ACC112 (cell line): ENCODE measurements at regions not wholly inside any gene's neighbourhood (a gene's known extent, or its start where the extent isn't known, plus 50 kb on each side); places are given as distances from the start of the nearest gene placed in this dataset.

Experiments used
- H2AFZ ChIP-seq: fragments of 200-600 bp; sonication (generic); one replicate; pipeline ENCODE4 v1.6.0; 2017; ENCODE audit warnings: antibody characterized with exemption, low read length; ENCODE audit not compliant: unreplicated experiment
- H3K27ac ChIP-seq: fragments of 200-600 bp; sonication (generic); 2 replicates; pipeline ENCODE4 v1.5.1; 2014; ENCODE audit warnings: low read depth, mild to moderate bottlenecking, antibody characterized with exemption, low read length, moderate library complexity
- H3K27me3 ChIP-seq: fragments of 200-600 bp; sonication (generic); 2 replicates; pipeline ENCODE4 v1.6.1; 2014; ENCODE audit warnings: mild to moderate bottlenecking, antibody characterized with exemption, low read length, moderate library complexity, mixed read lengths; ENCODE audit not compliant: insufficient read depth
- H3K36me3 ChIP-seq: fragments of 200-600 bp; sonication (generic); 2 replicates; pipeline ENCODE4 v1.6.1; 2016; ENCODE audit warnings: mild to moderate bottlenecking, antibody characterized with exemption, low read length, moderate library complexity, mixed read lengths; ENCODE audit not compliant: insufficient read depth
- H3K4me1 ChIP-seq: fragments of 200-600 bp; sonication (generic); one replicate; pipeline ENCODE4 v1.6.1; 2016; ENCODE audit warnings: low read length, mixed read lengths; ENCODE audit not compliant: insufficient read depth, unreplicated experiment, control insufficient read depth
- H3K4me3 ChIP-seq: fragments of 200-600 bp; sonication (generic); 2 replicates; pipeline ENCODE4 v1.5.1; 2014; ENCODE audit warnings: mild to moderate bottlenecking, low read depth, low read length
- H3K79me2 ChIP-seq: fragments of 200-600 bp; sonication (generic); one replicate; pipeline ENCODE4 v1.6.0; 2016; ENCODE audit warnings: low read length; ENCODE audit not compliant: control insufficient read depth, unreplicated experiment, insufficient read depth

- peaks cover 6% of the 10 kb centered on the region; the same call in 1 of the 2 replicates for H3K36me3 ChIP-seq
- no peaks in the 10 kb centered on the region for H3K4me1 ChIP-seq
- H3K27me3 ChIP-seq = no peaks in the 10 kb centered on the region
- no peak overlapping the region for H3K4me3 ChIP-seq
- no peak overlapping the region for H2AFZ ChIP-seq
- H3K79me2 ChIP-seq = no peaks in the 10 kb centered on the region
- H3K27ac ChIP-seq = no peak overlapping the region
Measured at GRCh38 chr5:61263072-61263471, 69.0 kb upstream of the ZSWIM6 start.

- Histone ChIP-seq H2AFZ (no peak overlapping the region), H3K27me3 (no peaks in the 10 kb centered on the region), H3K4me3 (no peak overlapping the region), H3K4me1 (no peaks in the 10 kb centered on the region), H3K79me2 (no peaks in the 10 kb centered on the region), H3K36me3 (peaks cover under 1% of the 10 kb centered on the region; the same call in 1 of the 2 replicates), H3K27ac (no peak overlapping the region)
Measured at GRCh38 chr5:61263561-61264272, 68.3 kb upstream of the ZSWIM6 start.

DNA sequence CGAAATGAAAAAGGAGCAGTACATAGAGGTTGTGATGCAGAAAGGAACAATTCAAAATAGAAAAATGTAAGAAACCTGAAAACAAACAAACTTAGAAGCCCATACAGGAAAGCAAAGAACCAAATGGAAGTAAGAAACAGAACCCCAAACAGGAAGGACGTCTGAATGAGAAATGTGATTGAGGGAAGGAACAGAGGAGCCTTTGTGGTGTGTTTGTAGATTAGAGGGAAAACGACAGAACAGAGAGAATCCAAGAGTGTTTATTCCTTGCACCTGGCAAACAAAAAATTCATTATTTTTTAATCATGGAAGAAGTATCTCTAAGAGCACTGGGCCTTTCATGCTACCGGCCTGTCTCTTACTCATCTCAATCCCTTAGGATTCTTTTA, 67.8 kb upstream of the ZSWIM6 start:
- no peak overlapping the region for H3K4me3 ChIP-seq
- no peak overlapping the region for H2AFZ ChIP-seq
- no peak overlapping the region for H3K27ac ChIP-seq
- H3K27me3 ChIP-seq = no peaks in the 10 kb centered on the region
- no peaks in the 10 kb centered on the region for H3K4me1 ChIP-seq
- H3K36me3 ChIP-seq = no peaks in the 10 kb centered on the region
- no peaks in the 10 kb centered on the region for H3K79me2 ChIP-seq

GRCh38 chr5:61267116-61267515, 64.9 kb upstream of the ZSWIM6 start:
- H3K36me3 ChIP-seq = no peaks in the 10 kb centered on the region
- no peak overlapping the region for H3K4me3 ChIP-seq
- H2AFZ ChIP-seq = no peak overlapping the region
- no peaks in the 10 kb centered on the region for H3K27me3 ChIP-seq
- no peaks in the 10 kb centered on the region for H3K4me1 ChIP-seq
- no peak overlapping the region for H3K27ac ChIP-seq
- H3K79me2 ChIP-seq = no peaks in the 10 kb centered on the region

GRCh38 chr5:61268871-61269270, 63.2 kb upstream of the ZSWIM6 start:
- Histone ChIP-seq H3K36me3 (no peaks in the 10 kb centered on the region), H3K27me3 (no peaks in the 10 kb centered on the region), H3K27ac (no peak overlapping the region), H2AFZ (no peak overlapping the region), H3K4me1 (no peaks in the 10 kb centered on the region), H3K79me2 (no peaks in the 10 kb centered on the region), H3K4me3 (no peak overlapping the region)

DNA sequence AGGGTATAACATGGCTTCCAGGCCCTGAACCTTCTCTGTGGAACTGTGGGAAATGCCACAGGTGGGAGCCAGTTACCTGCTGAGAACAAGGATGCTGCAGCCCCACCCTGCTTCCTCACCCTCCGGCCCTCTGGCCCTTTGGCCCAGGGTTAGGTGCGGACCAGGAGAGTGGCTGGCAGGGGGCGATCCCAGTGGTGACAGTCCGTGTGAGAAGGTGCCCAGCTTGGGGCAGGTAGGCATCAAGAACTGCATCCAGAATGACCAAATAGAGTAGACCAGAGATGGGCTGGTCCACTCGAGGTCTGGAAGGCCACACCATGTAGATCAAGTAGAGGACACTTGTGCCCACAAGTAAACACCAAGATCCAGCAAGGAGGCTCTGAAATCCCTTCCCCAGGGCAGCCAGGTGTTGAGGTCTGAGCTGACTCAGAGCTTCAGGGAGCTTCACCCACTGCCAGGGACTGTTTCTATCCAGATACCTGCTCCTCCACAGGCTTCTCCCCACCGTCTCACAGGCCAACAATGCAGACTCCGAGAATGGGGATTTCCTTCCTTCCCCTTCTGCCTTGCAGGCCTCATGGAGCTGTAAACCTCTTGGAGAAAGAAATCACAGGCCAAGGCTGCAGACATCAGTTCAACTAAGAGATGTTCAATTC, 61.4 kb upstream of the ZSWIM6 start:
- H3K4me1 ChIP-seq = peaks cover 16% of the 10 kb centered on the region

DNA sequence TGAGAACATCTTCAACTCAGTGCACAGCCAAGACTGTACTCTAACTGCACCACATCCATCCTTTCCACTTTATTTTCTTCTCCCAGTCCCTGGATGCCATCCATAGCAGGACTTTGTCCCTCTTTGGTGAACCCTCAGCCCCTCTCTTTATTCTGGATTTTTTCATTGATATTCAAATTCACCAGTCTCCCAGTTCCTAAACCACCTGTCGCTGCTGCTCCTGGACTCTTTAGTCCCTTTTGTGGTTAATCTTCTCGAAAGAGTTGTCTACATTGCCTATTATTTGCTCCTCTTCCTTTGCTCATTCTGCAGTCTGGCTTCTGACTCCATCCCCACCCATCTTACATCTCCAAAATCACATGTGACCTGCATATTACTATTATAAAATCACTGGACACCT, 59.4 kb upstream of the ZSWIM6 start:
- no peaks in the 10 kb centered on the region for H3K36me3 ChIP-seq
- H3K79me2 ChIP-seq = no peaks in the 10 kb centered on the region
- peaks cover 30% of the 10 kb centered on the region for H3K4me1 ChIP-seq
- H2AFZ ChIP-seq = no peak overlapping the region
- H3K4me3 ChIP-seq = no peak overlapping the region
- no peak overlapping the region for H3K27ac ChIP-seq
- H3K27me3 ChIP-seq = no peaks in the 10 kb centered on the region

More for the DNA sequence above, 61.4 kb upstream of the ZSWIM6 start:
- Histone ChIP-seq H3K79me2 (no peaks in the 10 kb centered on the region), H3K27ac (no peak overlapping the region), H3K36me3 (no peaks in the 10 kb centered on the region), H2AFZ (no peak overlapping the region), H3K27me3 (no peaks in the 10 kb centered on the region), H3K4me3 (no peak overlapping the region)

DNA sequence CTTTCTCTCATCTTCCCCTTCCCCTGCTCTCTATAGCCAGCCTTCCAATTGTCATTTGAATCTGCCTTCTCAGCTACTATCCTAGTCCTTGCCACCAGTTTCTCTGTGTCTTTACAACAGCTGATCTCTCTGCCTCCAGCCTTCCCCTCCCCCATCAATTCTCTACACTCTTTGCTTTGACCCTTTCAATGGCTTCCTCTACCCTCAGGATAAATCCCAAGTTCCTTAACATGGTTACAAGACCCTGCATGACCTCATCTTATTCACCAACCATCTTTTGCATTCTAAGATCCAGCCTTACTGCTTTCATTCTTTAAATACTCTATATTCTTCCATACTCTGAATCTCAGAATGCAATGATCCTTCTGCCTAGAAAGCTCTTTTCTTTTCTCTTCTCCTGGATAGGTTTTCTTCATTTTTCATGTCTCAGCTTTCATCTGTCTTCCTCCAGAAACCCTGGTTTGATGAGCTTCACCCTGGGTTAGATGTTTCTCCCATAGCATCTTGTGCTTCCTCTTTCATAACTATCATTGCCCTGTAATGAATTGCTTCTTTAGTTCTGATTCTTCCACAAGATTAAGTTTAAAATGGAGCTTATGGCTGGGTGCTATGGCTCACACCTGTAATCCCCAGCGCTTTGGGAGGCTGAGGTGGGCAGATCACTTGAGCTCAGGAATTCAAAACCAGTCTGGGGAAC, 58.6 kb upstream of the ZSWIM6 start:
- H3K36me3 ChIP-seq = no peaks in the 10 kb centered on the region
- no peak overlapping the region for H3K27ac ChIP-seq
- no peaks in the 10 kb centered on the region for H3K79me2 ChIP-seq
- H3K4me1 ChIP-seq = peaks cover 30% of the 10 kb centered on the region
- no peak overlapping the region for H2AFZ ChIP-seq
- H3K4me3 ChIP-seq = no peak overlapping the region
- H3K27me3 ChIP-seq = no peaks in the 10 kb centered on the region

DNA sequence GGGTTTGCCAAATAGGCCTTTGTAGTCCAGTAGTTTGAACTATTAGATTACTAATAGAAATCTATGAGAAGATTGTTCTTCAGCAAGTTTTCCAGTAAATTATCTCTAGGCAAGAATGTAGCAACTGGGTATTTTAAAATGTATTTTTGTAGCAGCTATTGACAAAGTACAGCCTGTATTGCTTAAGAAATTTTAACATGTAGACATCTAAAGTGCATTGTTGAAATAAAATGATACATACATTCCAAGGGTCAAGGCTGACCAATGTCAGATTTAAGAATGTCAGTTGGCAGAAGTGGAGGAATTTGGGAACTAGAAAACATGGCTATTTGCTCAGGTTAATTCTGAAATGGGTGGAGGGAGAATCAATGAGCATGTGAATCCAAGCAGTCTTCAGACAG, 57.5 kb upstream of the ZSWIM6 start:
- Histone ChIP-seq H3K27me3 (no peaks in the 10 kb centered on the region), H3K27ac (peak overlapping the region; percentile 74), H2AFZ (no peak overlapping the region), H3K79me2 (no peaks in the 10 kb centered on the region), H3K4me1 (peaks cover 30% of the 10 kb centered on the region), H3K36me3 (no peaks in the 10 kb centered on the region), H3K4me3 (no peak overlapping the region)

DNA sequence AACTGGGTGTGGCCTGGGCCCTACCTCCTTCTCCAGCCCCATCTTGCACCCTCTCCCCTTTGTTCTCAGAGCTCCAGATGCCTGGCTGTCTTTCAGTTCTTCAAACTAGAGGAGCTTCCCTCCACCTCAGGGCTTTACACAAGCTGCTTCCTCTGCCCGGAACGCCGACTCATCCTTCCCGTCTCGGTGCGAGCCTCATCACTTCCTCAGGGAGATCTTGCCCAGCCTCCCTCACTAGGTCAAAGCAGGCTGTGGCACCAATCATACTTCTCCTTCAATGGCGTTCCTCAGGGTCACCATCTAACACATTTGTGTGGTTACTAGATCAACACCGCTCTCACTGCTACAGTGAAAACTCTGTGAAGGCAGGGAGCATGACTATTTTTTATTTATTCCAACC, 56.2 kb upstream of the ZSWIM6 start:
- no peaks in the 10 kb centered on the region for H3K79me2 ChIP-seq
- peaks cover 43% of the 10 kb centered on the region for H3K4me1 ChIP-seq
- H3K27me3 ChIP-seq = no peaks in the 10 kb centered on the region
- no peaks in the 10 kb centered on the region for H3K36me3 ChIP-seq
- H3K4me3 ChIP-seq = peak overlapping the region; percentile 27; the same call in 1 of the 2 replicates
- peak overlapping the region; percentile 74 for H3K27ac ChIP-seq
- peak overlapping the region; percentile 76 for H2AFZ ChIP-seq
